ENCODE measurements at regions not wholly inside any gene's neighbourhood (a gene's known extent, or its start where the extent isn't known, plus 50 kb on each side); places are given as distances from the start of the nearest gene placed in this dataset.

GRCh38 chr1:96020378-96020777, 701.2 kb upstream of the PTBP2 start:
- TF ChIP-seq EZH2phosphoT487 (IDR thresholded peaks at IDR 0.05; ENCODE audit: borderline replicate concordance): no peak
- TF ChIP-seq, protein P1, sequence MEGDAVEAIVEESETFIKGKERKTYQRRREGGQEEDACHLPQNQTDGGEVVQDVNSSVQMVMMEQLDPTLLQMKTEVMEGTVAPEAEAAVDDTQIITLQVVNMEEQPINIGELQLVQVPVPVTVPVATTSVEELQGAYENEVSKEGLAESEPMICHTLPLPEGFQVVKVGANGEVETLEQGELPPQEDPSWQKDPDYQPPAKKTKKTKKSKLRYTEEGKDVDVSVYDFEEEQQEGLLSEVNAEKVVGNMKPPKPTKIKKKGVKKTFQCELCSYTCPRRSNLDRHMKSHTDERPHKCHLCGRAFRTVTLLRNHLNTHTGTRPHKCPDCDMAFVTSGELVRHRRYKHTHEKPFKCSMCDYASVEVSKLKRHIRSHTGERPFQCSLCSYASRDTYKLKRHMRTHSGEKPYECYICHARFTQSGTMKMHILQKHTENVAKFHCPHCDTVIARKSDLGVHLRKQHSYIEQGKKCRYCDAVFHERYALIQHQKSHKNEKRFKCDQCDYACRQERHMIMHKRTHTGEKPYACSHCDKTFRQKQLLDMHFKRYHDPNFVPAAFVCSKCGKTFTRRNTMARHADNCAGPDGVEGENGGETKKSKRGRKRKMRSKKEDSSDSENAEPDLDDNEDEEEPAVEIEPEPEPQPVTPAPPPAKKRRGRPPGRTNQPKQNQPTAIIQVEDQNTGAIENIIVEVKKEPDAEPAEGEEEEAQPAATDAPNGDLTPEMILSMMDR (conservative IDR thresholded peaks at IDR 0.05; ENCODE audit: low read length): no peak
